GM19328 (cell line): ENCODE measurements at regions not wholly inside any gene's neighbourhood (a gene's known extent, or its start where the extent isn't known, plus 50 kb on each side); places are given as distances from the start of the nearest gene placed in this dataset.
"Not testable (repeated sequence)": the region's sequence is repeated elsewhere in the genome, so short reads cannot be mapped to it uniquely, and the experiment has no call there.

Source experiments
- ATAC-seq: cut with Tn5 transposase; IDR thresholded peaks from one replicate; pipeline ENCODE4 v1.9.1; 2021; ENCODE audit warnings: mild to moderate bottlenecking, moderate library complexity; ENCODE audit not compliant: unreplicated experiment

GRCh38 chr9:29176786-29177185, 1603.5 kb upstream of the C9orf72 start:
- ATAC-seq = no peak

GRCh38 chr9:29183971-29184370, 1610.7 kb upstream of the C9orf72 start:
- ATAC-seq = no peak

GRCh38 chr9:29188771-29189170, 1615.5 kb upstream of the C9orf72 start:
- ATAC-seq = not testable (repeated sequence)

GRCh38 chr9:29189221-29189620, 1615.9 kb upstream of the C9orf72 start:
- not testable (repeated sequence) for ATAC-seq

- ATAC-seq = no peak
Observed at GRCh38 chr9:29198861-29199260, 1625.6 kb upstream of the C9orf72 start.

- no peak for ATAC-seq
Observed at GRCh38 chr9:29199975-29200374, 1626.7 kb upstream of the C9orf72 start.

GRCh38 chr9:29200650-29201049, 1627.4 kb upstream of the C9orf72 start:
- ATAC-seq = no peak

GRCh38 chr9:29203244-29203930, 1630.1 kb upstream of the C9orf72 start:
- no peak for ATAC-seq

- ATAC-seq = no peak
Observed at GRCh38 chr9:29208670-29209069, 1635.4 kb upstream of the C9orf72 start.

GRCh38 chr9:29209748-29210291, 1636.5 kb upstream of the C9orf72 start:
- ATAC-seq = no peak

GRCh38 chr9:29211003-29211579, 1637.8 kb upstream of the C9orf72 start:
- ATAC-seq = no peak

GRCh38 chr9:29211580-29212396, 1638.5 kb upstream of the C9orf72 start:
- ATAC-seq = peak; percentile 90

GRCh38 chr9:29212397-29213387, 1639.4 kb upstream of the C9orf72 start:
- no peak for ATAC-seq

- ATAC-seq = no peak
Observed at GRCh38 chr9:29213417-29214153, 1640.3 kb upstream of the C9orf72 start, which contains the start of gene LINGO2. LINGO2 (minus strand) TSS chr9:29213601.

- no peak for ATAC-seq
Observed at GRCh38 chr9:29214154-29214689, 1640.9 kb upstream of the C9orf72 start.

- no peak for ATAC-seq
Observed at GRCh38 chr9:29214690-29215253, 1641.5 kb upstream of the C9orf72 start.

GRCh38 chr9:29217966-29218365, 1644.7 kb upstream of the C9orf72 start:
- no peak for ATAC-seq

- no peak for ATAC-seq
Observed at GRCh38 chr9:29220596-29221251, 1647.4 kb upstream of the C9orf72 start.

- no peak for ATAC-seq
Observed at GRCh38 chr9:29228558-29228957, 1655.3 kb upstream of the C9orf72 start.
